HG03097 (cell line): ENCODE measurements at regions not wholly inside any gene's neighbourhood (a gene's known extent, or its start where the extent isn't known, plus 50 kb on each side); places are given as distances from the start of the nearest gene placed in this dataset.

Experiments
- ATAC-seq: cut with Tn5 transposase; IDR thresholded peaks from one replicate; pipeline ENCODE4 v1.9.1; 2021; ENCODE audit not compliant: unreplicated experiment, low FRiP score

DNA sequence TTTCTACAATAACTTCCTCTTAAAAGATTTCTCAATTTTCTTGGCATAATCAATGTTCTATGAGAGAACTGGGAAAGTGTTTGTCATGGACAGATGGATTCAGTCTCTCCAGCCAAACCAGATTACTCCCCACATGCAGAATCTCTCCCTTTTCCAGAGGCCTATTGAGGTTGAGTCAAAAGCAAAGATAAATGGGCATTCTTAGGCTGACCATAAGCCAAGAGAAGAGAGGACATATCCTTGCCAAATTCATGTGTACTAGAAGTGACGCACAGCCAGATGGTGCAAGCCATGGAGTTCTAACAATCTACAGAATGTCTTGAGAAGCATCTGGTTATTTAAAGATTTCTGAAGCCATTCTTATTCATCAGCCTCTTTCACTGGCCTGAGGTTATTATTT is 2115.0 kb downstream of the MAT2B start:
- no peak for ATAC-seq

DNA sequence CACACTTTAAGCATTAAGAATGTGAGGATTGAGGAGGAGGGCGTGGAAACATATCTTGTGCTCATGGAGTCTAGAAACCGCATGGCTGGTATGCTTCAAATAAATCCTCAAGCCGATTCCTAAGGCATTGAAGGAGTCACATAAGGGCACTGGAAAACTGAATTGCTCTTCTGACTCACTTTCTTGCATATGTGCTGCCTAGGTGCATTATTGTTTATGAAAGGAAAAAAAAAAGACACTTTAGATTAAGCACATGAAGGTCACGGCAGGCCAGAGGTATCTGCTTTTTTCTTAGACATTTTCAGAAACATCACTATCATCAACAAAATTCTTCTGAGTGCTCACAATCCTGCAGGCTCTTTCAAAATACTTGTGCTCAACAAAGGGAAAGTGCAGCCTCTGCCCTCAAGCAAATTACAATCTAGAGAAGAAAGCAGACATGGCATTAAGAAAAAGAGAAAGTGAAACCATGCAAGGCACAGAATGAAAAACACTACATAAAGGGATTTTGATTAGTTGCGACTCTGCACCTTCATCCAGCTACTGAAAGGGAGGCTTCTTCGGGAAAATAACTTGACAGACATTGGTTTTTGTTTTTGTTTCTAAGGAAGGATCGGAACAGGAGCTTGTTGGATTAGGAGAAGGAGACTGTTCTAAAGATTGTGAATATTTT is 2117.6 kb downstream of the MAT2B start:
- no peak for ATAC-seq

DNA sequence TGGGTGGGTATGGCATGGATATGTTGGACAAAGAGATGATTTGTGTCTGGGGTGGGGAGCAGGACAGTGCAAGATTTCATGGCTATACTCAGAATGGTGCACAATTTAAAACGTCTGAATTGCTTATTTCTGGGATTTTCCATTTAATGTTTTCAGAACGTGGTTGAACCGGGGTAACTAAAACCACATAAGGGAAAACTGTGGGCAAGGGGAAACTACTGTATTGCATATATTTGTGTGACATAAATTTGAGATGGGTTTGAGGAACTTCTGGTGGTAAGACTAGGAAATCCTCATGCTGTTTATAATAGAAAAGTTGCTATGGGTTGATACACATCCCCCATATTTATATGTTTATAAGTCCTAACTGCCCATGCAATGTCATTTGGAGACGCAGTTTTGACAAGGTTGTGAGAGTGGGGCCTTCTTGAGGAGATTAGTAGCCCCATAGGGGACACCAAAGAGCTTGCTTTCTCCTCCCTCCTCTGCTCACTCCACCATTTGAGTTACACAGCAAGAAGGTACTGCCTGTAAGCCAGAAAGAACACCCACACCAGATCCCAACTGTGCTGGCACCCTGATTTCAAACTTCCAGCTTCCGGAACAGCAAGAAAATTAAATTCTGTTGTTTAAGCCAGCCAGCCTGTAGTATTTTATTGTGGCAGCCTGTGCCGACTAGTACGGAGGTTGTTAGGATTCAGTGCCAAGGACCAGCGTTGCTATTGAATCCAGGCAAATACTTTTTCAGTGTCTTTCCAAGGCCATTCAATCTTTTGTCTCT is 2118.9 kb downstream of the MAT2B start:
- no peak for ATAC-seq

DNA sequence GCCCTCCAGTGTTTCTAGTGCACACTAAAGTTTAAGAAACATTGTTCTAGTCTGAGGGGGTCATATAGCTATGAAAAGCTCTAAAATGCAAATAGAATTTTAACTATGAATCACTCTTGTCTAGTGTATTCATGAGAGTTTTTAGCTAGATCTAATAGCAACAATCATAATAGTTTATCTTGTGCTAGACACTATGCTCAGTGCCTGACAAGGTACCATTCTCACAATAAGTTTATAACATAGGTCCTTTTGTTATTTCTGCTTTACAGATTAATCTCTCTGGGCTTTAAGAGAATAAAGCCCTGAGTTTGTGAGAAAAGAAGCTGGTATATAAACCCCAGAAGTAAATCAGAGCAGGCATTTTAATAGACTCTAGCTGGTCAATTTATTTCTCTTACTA is 2120.7 kb downstream of the MAT2B start:
- no peak for ATAC-seq

DNA sequence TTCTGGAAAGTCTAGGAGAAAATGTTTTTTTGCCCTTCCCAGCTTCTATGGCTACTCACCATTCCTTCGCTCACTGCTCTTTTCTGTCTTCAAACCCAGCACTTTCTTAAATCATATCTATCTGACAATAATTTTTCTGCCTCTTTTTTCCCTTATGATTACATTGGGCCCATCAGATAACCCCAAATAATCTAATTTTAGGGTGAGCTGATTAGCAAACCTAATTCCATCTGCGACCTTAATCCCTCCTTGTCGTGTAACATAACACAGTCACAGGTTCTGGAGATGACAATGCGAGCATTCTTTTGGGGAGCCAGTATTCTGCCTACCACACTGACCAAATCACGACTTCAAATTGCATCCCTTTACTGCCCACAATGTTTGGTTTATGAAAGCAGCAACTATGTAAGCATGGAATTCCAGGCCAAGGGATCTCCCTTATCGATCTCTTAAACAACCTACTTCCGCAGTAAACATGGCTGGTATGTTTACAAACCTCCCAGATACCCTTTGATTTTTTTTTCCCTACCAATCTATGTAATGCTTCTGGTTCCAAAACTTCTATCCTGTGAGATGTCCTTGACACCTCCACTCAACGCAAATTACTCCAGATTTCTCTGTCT is 2122.2 kb downstream of the MAT2B start:
- no peak for ATAC-seq

DNA sequence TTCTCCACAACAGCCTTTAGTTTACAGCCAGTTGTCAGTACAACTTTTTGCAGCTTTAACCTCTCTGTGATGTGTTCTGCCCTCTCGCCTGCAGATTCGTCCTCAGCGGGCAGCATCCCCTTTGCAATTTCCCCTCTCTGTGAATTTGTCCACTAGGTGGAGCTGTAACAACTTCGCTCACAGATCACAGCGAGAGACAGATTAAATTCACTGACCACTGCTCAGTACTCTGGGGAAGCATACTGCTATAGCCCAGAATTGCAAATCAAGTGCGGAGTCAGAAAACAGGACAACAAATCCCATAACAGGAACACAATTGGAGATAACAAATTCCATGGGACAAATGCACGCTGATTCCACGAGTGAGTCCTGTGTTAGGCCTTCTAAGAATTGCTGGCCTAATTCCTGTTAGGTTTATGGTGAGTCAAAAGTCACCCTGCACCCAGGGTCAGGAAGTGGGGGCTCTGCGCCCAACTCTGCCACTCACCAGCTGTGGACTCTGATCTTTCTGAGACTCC is 2124.9 kb downstream of the MAT2B start:
- ATAC-seq, result peak; percentile 80

DNA sequence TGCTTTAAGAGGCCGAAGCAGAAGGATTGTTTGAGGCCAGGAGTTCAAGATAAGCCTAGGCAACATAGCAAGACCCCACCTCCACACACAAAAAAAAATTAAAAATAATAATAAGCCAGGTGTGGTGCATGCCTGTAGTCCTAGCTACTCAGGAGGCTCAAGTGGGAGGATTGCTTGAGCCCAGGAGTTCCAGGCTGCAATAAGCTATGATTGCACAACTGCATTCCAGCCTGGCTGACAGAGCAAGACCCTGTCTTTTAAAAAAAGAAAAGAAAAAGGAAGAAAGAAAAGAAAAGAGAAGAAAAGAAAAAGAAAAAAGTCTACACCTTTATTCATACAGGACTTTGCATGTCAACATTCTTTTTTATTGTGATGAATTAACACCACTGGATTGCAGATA is 2125.8 kb downstream of the MAT2B start:
- no peak for ATAC-seq

DNA sequence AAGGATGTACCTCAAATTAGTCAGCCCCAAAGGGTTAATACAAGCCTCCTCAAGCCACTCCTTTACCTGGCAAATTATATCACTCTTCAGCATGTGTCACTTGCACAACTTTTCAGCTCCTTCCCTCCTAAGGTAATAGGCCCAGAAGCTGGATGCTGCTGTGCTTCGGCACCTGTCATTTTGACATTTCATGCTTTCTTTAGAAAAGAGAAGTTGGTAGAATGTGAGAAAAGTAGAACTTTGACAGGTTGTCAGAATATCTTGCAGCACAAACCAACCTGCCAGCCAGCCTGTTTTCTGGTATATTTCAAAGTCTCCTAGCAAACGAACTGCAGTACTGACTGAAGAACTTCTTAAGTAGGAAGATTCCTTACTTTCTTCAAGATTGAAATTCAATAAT is 2136.9 kb downstream of the MAT2B start:
- ATAC-seq, result no peak

DNA sequence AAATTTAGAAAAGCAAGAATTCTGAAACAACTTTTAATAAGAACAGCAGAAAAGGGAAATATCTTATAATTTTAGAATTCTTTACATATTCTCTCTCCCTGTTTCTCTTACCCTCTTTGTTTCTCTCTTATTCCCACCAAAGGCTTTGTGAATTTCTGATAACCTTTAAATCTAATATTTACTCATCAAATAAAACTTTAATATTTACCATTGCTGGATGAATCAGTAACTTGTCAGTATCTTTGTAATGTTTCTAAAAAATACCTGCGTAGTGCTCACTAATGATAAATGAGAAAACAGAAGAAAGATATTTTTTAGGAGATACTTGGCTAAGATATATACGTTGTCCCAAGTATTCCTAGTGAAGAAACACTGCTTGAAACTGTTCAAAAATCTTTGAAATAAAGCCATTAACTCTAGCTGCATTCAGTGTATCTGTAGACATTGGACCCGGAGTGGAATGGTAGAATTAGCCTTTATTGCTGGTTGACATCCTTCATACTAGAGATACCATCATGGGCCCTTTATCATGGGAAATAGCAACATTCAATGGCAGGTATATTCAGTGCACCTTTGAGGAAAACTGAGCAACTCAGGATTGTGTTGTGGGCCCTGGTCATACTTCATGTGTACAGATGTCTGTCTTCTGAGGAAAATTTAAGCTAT is 2160.4 kb downstream of the MAT2B start:
- ATAC-seq, result no peak

DNA sequence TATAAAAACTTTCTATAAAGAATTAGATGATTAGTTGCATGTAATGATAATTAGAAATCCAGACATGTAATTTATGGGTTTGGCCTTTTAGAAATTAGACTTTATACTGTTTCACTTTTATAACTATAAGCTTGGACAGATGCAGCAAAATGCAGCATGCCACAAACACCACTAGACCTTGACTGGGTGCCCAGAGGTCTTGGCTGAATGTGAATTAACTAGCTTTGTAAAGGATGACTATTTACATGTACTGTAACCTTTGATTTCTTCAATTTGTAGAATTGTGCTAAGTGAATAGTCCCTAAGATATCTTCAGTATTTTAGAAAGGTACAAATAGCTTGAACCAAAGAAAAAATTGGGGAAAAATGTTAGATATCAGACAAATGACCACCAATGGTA is 2168.1 kb downstream of the MAT2B start:
- no peak for ATAC-seq

DNA sequence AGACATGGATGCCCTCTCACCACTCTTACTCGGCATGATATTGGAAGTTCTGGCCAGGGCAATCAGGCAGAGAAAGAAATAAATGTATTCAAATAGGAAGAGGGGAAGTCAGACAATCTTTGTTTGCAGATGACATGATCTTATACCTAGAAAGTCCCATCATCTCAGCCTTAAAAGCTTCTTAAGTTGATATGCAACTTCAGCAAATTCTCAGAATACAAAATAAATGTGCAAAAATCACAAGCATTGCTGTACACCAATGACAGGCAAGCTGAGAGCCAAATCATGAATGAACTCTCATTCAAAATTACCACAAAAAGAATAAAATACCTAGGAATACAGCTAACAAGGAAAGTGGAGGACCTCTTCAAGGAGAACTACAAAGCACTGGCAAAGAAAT is 2190.4 kb downstream of the MAT2B start:
- no peak for ATAC-seq

DNA sequence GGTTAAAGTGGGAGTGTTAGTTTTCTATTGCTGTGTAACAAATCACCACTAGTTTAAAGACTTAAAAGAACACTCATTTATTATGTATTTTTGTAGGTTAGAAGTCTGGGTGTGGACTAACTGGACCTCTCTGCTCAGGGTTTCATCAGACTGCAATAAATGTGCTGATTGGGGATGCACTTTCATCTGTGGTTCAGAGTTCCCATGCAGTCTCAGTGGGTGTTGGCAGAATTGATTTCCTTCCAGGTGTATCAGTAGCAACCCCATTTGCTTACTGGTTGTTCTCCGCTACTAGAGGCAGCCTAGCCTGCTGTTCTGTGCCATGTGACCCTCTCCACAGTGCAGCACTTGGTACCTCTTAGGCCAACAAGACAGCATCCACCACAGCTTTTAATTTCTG is 2200.5 kb downstream of the MAT2B start:
- ATAC-seq, result no peak

DNA sequence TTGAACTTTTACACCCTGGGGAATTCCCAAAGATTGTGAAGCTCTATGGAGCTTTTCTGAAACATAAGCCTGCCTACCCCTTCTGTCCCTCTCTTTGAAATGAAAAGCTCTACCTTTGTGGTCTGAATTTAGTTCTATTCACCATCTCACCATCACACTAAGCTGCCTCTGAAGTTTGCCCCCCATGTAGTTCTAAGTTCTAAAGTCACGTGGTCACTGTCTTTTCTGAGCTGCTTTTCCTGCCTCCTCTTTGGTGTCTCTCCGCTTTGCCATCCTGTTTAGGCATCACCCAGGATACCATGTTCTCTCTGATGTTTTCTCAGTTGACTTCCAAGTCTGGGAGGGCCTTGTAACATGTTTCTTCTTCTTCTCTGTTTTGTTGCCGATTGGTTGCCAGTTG is 2206.6 kb downstream of the MAT2B start:
- ATAC-seq, result no peak

DNA sequence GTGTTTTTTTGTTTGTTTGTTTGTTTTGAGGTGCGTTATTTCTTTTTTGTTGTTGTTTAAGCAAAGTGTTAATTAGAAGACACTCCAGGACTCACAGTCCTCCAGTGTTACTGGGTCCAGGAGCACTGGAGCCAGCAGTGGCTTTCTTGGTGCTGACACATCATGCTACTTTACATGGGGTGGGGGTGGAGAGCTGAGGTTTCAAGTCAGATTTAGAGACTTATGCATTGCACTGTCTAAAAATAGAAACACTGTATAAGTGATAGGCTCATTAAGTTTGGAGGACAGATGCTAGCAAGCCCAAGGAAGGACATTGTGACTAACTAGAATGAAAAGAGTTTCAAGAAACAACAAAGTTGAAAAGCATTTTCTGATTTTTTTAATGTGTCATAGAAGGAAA is 2209.2 kb downstream of the MAT2B start:
- ATAC-seq, result no peak

DNA sequence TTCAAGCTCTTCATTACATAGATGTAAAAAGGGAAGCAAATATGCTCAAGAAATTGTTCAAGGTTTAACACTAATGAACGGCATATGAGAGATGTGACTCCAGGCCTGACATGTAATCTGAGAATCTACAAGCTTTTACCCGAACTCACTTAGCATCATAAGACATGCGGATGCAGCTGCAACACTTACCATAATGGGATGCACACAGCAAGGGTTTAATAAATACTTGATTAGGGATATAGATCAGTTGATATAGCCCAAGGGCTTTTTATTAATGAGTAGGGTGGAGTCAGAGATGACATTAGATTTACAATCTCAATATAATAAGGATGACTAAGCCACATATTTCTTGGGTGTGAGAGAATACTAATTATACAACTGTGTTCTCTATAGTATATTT is 2215.5 kb downstream of the MAT2B start:
- no peak for ATAC-seq

DNA sequence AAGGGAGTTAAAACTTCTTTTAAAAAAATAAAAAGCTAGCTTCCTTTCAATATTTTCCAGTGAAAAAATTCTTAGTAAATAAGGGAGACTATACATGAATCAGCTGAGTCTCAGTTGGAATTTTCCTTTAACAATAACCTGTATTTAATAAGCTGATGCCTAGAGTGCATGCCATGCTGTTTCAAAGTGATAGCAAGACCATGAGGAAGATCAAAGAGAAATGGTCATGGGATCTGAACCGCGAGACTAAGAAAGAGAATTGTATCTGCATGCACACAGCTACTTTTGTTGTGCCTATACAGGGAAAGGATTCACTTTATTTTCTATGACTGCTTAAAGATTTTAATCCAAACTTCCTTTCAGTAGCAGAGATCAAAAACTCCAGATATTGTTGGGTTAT is 2217.0 kb downstream of the MAT2B start:
- no peak for ATAC-seq

DNA sequence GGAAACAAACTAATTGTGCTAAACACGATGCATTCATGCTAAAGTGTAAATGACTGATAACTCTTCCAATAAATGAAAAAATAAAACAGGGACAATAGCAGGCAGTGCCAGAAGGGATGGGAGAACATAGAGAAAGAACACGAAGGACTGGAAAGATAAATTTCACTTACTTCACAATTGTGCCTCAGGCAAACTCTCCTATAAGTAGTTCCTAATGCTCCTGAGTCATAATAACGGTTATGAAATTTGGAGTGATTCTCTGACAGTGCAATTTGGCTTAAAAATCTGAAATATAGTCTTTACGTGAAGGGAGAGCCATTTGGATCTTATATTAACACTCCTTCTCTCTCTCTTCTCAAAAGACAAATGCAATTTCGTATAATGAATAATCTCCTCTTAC is 2218.5 kb downstream of the MAT2B start:
- no peak for ATAC-seq

DNA sequence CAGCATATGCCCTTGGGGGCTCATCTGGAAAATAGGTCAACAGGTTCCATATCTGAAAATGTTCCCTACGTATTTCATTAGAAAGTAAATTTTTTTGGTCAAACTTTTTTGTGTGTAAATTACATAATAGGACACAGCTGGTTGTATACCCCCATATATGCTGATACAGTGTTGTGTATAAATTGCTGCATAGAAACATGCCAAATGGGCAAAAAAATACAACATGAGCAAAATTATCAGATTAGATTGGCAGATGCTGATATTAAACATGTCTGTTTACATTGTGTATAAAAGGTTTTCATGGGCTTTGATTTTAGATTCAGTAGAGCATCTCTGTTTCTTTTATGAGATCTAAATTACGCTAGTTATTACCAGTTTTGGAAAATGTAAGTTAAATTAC is 2223.0 kb downstream of the MAT2B start:
- no peak for ATAC-seq

DNA sequence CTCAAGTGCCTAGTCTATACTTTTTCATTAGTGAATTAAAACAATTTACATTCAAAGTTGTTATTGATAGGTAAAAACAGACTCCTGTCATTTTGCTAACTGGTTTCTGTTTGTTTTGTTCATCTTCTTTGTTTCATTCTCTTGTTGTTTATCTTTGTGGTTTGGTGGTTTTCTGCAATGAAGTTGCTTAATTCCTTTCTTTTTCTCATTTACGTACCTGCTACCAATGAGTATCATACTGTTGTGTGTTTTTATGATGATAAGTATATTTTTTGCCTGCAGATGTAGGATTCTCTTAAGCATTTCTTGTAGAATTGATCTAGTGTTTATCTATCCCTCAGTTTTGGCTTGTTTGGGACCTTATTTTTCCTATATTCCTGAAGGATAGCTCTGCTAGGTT is 2230.0 kb downstream of the MAT2B start:
- ATAC-seq, result no peak

DNA sequence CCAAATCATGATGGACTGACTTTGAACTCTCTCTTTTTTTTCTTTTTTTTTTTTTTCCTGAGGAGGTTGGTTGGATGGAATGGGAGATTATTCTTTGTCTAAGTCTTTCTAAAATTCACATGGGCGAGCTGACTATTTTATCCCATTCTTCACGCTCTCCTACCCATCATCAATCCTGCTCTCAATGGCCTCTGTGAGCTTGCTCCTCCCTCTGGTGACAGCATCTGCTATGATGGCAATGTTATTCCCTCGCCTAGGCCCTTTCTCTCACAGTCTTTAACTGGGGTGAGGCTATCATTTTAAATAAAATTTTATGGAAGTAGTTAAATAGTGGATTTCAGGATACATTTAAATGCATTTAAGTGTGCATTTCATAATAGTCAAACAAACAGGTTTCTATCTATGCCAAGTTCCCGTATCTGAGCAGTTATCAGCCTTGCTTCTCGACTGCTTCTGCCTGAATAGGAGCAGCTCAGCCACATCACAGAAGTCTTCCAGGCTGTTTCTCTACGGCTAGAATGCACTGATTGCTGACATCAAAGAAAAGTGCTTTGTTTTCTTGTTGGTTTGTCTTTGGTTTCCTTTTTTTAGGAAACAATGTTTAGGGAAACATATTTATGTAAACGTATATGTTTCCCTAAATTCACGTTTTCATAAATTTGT is 2233.8 kb downstream of the MAT2B start:
- ATAC-seq, result no peak

DNA sequence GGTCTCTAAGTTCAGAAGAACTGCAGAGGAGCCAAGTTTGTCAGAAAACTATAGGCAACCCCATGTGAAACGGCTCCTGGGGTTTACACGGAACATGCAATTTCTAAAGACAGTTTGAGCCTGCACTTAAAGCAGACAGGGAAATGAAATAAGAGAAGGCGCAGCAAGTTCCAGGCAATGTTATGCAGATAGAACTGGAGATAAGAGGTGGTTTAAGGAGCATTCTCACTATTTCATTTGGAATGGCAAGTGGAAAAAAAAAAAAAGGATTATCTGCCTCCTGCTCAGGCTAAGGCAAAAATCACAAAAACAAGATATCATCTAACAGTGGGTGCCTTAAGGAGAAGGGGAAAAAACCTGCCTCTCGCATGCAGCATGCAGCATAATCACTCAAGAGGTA is 2252.4 kb downstream of the MAT2B start:
- ATAC-seq, result no peak
